HG03095 (cell line): ENCODE measurements at regions not wholly inside any gene's neighbourhood (a gene's known extent, or its start where the extent isn't known, plus 50 kb on each side); places are given as distances from the start of the nearest gene placed in this dataset.

Source experiments
- ATAC-seq: cut with Tn5 transposase; IDR thresholded peaks from one replicate; pipeline ENCODE4 v1.9.1; 2021; ENCODE audit warnings: moderate library complexity; ENCODE audit not compliant: unreplicated experiment

DNA sequence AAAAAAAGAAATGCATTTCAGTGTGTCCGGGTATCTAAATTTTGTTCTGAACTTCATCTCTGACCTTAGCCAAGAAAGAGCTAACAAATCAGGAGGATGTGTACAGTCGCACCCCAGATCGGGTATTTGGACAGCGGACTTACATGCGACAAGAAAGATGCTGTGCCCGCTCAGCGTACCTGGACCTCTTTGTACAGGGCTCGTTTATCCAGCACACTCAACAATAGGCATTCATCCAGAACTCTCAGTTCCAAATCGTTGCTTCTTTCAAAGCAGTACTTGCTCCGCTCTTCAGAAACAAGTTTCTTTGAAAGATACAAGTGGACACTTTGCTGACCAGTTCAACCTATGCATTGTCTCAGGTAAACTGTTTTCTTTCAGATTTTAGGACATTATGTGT, 191.7 kb downstream of the LY86 start:
- ATAC-seq = no peak

DNA sequence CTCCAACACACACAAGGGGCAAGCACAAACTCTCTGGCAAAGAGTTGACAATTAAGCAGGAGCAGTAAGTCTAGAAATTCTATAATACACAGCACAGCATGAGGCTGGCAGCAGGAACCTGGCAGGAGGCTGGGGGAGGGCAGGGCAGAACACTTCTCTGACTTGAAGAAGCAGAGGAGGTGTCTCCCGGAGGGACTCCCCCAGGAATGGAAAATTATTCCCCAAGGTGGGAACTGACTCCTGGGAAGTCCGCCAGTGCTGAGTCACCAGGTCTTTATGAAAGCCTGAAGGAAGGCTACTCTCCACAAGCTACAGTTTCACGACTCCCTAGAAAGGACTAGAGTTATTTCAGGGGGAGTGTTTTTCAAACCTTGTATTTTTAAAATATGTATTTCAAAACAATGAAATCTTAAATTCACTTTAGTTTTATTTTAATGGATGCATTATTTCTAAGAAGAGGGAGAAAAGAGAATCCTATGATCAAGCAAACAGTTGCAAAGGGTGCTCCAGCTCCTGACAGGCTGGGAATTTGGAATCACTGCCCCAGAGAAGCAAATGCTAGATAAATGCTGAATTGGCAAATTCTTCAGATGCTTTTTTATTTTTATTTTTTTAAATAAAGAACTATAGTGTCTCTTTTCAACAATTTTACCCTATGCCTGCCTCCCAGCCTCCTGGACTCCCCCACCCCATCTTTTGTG, 192.8 kb downstream of the LY86 start:
- no peak for ATAC-seq

DNA sequence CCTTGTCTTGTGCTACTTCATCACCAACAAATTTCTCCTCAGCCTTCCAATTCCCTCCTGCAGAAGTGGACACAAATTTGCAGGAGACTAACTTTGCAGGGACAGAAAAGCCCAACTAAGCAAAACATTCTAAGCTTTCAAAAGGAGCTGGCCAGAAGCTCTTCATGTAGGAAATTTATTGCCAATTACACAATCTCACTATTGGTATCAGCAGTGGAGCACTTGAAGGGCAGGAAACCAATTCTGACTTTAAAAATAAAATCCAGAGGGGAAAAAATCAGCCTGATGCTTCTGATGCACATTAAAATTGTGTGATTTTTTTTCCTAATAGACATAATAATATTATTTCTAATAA, 193.3 kb downstream of the LY86 start:
- ATAC-seq = no peak

DNA sequence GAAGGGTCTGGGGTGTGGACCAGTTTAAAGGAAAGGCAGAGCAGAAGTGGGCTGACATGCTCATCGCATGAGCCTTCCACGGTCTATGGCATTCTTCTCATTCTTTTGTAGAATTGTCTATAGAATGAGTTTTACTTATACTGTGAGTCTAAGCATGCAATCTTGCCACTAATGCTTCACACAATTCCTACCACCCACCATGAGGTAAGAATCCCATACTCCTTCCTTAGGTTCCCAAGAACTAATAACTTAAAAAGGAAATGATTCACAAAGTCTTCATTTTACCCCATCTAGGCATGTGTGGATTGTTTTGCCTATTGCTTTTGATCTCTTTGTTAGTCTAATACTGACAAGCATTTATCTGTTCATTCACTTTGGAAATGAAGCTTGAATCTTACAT, 195.2 kb downstream of the LY86 start:
- no peak for ATAC-seq

DNA sequence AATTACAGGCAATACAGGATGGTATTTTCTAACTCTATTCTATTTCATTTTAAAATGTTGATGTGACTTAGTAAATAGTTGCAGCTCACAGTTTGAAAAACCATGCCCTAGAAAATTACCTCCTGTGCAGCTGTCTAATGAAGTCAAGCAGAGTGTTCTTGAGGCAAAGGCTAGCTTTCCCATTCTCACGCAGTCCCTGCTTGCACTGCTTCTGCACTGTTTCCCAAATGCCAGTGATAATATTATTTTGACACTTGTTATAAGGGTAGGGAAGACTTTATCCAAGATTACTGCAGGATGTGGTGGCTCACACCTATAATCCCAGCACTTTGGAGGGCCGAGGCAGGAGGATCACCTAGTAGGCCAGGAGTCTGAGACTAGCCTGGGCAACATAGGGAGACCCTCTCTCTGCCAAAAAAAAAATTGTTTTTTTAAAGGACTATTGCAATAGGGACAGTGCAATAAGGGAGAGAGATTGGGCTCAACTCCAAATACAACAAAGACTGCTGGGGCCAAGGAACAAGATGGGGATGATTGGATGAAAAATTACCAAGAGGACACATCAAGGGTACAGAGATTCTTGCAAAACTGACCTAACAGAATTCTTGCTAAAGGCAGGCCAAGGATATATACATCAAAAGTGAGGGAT, 196.1 kb downstream of the LY86 start:
- ATAC-seq = no peak

DNA sequence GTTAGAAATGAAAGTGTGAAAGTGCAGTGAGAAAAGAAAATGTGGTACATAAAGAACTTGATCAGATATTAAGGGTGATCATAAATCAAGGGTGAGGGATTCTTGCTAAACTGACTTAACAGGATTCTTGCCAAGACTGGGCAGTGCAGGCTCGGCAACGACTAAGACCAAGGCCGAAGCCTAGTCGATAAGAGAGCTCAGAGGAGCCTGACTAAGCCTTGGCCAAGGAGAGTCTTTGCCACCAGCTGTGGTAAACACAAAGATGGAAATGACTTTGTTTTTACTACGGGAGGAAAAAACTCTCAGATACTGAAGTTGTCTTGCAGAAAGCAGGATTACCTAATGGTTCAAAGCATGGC, 196.6 kb downstream of the LY86 start:
- ATAC-seq = no peak

DNA sequence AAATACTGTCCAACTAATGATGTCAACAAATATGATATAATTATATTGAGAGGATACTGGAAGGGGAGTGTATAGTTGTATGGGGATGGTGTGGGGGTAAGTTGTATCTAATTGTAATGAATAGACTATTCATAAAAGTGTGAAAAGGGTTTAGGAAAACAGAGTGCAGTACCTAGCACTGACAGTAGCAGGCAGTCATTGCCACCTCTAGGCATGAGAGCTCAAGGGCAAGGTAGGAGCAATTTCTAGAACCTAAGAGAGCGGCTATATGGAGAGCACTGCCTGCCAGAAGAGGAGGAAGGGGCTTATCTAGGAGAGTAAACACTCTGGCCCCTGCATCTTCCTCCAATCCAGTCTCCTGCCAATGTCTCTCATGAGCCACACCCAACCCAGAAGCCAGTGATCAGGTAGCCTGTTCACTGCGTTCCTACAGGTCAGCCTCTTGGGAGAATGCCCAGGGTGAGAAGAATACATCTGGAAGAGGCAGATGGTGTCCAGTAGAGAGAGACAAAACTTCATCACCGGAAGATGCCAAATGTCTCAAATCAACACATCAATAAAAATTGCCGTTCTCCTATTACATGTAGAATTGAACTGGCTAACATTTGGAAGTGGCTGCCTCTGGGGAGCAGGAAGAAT, 200.0 kb downstream of the LY86 start:
- ATAC-seq = peak; percentile 69

DNA sequence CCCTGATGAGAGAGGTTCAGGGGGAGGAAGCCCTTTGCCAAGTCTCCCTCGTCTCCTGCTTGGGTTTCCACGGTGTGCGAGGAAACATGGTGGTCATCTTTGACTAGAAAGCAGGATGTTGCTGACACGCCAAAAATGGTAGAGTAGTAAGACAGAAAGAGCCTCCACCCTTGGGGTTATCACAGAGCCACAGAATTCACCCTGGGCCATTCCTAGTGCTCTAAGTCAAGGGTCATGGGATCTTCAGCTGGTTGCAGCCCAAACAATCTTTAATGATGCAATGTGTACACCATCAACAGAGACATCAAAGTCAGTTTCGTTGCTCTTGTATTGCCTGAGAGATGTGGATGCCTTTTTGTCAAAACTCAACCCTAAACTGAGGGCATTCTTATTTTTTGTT, 201.9 kb downstream of the LY86 start:
- ATAC-seq = no peak

DNA sequence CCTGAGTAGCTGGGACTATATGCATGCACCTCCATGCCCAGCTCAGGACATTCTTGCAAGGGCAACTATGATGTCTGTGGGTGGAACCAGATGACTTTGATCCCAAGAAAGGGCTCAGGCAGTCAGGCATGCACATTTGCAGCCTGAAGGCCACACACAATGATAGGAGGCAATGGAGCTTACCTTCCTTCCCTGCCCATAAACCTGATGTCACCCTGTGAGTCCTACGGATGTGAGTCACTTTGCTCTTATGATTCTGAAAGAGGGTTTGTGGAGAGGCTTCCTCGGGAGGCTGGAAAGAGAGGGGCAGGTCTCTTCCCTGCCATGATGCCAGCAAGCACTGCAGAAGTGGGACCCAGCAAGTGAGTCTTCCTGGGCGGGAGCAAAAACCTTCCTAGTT, 202.4 kb downstream of the LY86 start:
- ATAC-seq = no peak

DNA sequence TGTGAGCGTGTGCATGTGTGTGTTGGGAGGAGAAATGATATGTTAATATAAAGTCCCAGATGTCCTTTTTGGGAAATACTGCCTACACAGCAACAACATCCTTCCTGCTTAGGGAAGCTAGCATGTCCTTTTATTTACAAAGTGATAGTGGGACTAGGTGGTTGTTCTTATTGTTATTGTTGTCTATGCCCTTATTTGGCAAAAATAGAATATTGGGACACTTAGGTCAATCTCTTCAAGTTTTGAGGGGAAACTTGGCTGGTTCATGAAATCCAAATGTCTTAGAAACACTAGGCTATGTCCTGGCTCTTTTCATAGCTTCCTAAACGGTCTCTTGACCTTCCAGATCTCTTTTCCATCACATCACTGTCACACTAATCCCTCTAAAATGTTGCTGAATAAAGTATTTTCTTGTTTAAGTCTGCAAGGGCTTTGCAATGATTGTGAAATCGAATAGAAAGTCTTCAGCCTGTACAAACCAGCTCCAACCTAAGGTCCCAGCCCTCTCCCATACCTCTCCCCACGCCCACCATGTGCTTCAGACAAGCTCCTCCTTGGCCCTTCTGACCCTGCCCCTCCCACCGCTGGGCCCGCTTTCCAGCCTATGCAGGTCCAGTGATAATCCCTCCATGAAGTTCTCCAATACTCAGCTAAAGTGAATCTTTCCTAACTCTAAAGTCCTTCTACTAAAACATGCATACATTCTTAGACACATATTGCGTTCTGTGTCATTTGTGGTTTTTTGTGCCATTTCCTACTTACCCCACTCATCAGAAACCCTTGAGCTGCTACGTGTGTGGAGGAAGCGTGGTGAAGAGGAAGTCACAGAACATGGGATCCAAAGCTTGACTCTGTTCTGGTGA, 205.1 kb downstream of the LY86 start:
- no peak for ATAC-seq

DNA sequence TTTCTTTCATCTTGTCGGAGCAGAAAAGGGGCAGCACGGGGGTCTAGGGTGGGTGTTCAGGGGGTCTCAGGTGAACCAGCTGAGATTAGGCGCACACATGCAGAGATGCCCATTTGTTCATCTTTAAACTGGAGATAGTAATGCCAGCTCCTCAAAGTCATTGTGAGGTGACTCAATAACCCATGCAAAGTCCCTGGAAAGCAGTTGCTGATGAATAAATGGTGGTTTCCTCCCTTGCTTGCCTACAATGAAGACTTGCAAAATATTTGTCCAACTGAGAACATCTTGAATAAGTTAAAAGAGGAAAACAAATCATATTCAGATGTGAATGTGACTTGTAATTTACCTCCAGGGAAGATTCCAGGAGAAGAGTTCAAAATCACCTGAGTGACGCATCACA, 206.9 kb downstream of the LY86 start:
- no peak for ATAC-seq

DNA sequence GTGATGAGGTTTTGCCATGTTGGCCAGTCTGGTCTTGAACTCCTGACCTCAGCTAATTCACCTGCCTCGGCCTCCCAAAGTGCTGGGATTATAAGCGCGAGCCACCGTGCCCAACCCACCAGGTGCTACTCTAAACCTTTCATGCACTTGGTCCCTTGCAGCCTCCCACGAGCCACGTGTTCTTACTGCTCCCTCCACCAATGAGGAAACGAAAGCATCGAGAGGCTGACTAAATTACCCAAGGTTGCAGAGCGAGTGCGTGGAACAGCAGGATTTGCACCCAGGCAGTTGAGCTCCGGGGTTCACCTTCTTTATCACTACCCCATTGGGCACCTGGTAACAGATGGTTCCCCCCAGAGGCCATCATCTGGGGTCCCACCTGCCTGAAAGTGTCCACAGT, 208.3 kb downstream of the LY86 start:
- no peak for ATAC-seq

DNA sequence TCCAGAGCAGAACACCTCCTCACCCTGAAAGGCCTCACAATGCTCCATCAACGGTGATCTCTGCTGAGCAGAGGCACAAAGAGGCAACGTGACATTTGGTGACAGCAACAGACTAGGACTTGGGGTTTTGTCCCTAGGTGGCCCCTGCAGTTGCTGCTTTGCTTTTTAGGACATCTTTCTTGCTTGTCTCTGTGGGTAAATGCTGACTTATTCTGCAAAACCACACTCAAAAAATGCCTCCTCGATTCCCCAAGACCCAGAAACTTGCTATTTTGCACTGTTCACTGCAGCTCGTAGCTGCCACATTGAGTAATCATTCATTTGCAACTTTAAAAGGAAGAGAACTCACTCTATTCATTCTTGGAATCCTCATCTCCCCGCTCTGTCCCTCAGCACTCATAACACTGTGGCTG, 209.9 kb downstream of the LY86 start:
- peak; percentile 35 for ATAC-seq

DNA sequence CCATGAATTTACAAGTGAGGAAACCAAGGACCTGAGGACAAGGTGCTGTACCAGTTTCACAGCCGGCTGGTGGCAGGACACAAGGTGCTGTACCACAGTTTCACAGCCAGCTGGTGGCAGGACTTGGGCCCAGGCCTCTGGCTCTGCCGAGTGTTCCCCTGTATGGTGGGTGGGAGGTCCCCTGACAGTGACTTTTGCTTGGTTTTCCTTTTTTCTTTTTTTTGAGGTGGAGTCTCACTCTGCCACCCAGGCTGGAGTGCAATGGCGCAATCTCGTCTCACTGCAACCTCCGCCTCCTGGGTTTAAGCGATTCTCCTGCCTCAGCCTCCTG, 212.4 kb downstream of the LY86 start:
- no peak for ATAC-seq

DNA sequence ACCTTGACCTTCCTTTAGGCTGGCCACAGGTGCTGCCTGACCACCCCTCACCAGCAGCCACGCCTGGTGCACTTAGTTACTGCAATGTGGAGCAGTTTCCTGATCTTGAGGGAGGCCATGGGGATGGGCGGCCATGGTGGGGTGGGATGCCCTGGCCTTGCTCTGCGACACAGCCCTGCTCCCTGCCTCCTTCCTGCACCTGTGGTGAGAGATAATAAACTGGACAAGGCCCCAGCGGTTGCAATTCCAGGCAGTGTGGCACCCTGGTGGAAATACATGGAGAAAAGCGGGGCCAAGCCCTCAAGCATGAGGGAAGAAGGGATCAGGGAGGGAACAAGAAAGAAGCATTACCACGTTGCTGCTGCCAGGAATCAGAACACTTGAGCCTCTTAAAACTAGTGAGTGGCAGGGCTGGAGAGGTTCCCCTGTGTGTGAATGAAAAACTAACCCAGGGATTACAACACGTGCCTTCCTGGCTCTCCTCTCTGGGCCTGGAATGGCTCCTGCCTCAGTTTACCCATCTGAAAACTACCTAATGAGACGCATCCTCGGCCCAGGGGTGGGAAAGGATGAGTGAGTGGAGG, 213.2 kb downstream of the LY86 start:
- no peak for ATAC-seq

DNA sequence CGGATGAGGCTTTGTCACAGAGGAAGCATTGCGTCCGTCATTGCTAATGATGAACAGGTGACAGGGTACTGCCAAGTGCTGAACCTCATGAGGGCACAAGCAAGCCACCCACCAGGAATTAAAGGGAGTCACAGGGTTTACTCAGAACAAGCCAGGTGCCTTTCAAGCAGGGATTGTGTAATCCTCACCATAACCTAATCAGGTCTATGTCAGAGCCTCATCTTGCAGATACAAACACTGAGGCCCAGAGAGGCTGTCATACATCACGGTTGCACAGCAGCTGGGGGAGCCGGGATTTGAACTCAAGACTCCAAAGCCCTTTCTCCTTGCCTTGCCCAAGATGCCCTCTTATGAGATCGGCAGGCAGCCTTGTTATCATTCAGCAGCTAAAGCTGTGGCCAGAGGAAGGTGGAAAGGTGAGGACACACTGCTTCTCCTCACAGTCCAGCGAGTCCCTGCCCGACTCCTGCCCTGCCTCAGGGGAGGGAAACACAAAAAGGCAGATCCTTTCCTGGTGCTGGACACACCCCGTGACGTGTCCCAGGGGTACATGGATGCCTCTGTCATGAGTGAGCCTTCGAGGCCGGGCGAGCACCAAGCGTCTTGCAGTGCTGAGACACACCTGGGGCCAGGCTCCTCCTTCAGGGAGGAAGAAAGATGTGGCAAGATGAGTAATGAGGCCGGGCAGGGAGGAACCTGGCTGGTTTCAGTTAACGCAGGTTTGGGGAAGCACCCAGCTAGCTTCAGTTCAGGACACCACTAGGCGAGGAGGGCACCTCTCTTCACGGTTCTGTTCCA, 214.9 kb downstream of the LY86 start:
- peak; percentile 56 for ATAC-seq

DNA sequence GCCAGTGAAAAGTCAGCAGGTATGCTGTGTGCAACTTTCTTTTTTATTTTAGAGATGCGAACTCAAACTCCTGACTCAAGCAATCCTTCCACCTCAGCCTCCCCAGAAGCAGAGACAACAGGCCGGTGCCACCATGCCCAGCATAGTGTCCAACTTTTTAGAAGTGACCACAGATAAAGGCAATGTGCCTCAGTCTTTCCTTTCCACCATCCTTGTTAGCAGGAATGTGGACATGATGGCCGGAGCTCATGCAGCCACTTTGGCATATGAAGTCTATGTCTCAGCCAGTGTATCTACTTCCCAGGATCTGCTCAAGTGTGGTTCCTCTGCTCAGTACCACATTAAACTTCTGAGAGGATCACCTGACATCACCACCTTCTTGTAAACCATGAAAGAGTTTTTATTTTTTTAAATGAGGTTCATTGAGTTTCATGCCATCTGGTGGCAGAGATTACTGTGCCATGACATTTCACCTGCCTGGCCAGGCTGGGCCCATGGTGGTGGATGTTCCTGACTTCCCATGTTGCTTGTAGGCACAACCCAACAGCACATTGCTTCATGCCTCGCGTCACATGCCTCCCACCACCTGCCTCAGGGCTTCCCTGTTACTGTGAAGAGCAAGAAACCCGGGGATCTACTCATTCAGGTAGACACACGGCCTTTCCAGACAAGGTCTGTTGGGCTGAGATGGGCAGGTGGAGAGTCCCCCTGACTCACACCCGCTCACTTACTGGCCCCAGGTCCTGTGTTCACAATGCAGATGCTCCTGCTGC, 216.5 kb downstream of the LY86 start:
- ATAC-seq = no peak

DNA sequence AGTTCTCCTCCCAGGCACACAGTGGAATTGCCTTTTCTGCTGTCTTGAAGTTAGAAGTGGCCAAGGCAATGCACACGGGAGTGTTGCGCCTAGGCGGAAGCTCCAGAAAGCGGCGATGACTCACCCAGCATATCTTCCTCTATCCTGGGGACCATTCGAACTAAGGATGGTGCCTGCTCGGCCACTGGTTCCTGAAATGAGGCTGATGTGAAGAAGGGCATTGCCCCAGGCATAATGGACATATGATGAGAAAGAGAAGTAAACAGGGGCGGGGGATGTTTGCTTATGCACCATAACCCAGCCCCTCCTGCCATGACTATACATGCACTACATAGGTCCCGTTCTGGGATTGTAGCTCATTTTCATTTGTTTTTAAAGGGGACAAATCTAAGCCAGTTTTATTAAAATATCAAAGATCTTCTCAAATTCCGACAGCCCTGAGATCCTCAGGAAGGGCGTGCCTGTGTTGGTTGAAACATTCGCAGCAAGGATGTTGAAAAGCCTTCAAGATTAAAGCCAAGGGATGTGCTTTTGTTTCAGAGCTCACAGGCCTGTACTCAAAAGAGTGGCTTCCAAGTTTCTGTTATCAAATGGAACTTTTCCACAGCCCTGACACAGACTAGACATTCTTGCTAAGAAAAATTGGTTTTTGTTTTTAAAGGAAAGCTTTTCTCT, 218.5 kb downstream of the LY86 start:
- no peak for ATAC-seq

DNA sequence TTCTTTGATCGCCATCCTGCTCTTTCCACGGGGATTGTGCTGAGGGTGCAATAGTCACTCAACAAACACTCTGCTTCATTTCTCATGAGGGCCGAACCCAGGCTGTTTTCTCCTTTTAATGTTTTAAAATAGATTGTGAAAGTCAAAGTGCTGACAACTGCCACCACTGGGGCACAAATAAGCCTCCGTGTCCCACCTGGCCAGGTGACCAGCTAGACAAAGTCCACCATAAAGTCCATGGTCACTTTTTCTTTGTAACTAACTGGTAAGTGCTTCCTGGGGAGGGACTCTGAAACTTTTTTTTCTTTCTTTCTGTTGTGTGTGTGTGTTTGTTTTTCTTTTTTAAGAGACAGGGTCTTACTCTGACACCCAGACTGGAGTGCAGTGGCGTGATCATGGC, 219.8 kb downstream of the LY86 start:
- no peak for ATAC-seq
